ENCODE measurements at regions not wholly inside any gene's neighbourhood (a gene's known extent, or its start where the extent isn't known, plus 50 kb on each side); places are given as distances from the start of the nearest gene placed in this dataset.
"Not testable (repeated sequence)": the region's sequence is repeated elsewhere in the genome, so short reads cannot be mapped to it uniquely, and the experiment has no call there.

GRCh38 chr1:194787001-194787400 lies 1600.6 kb upstream of the B3GALT2 start:
- in situ Hi-C loops (cut with HindIII; ENCODE audit: low sequenced_read_pairs): no loop called here

GRCh38 chr1:194786027-194786426 lies 1599.6 kb upstream of the B3GALT2 start:
- in situ Hi-C loops (cut with HindIII; ENCODE audit: low sequenced_read_pairs): no loop called here

- in situ Hi-C loops (cut with HindIII; ENCODE audit: low sequenced_read_pairs): no loop called here
Observed at GRCh38 chr1:194776657-194777056, 1590.2 kb upstream of the B3GALT2 start.

GRCh38 chr1:194774535-194774934 lies 1588.1 kb upstream of the B3GALT2 start:
- in situ Hi-C loops (cut with HindIII; ENCODE audit: low sequenced_read_pairs): no loop called here

GRCh38 chr1:194755241-194755994 lies 1569.0 kb upstream of the B3GALT2 start:
- in situ Hi-C loops (cut with HindIII; ENCODE audit: low sequenced_read_pairs): no loop called here

GRCh38 chr1:194738843-194739242 lies 1552.4 kb upstream of the B3GALT2 start:
- in situ Hi-C loops (cut with HindIII; ENCODE audit: low sequenced_read_pairs): not testable (repeated sequence)

- in situ Hi-C loops (cut with HindIII; ENCODE audit: low sequenced_read_pairs): no loop called here
Observed at GRCh38 chr1:194734970-194735369, 1548.6 kb upstream of the B3GALT2 start.

- in situ Hi-C loops (cut with HindIII; ENCODE audit: low sequenced_read_pairs): no loop called here
Observed at GRCh38 chr1:194731025-194731424, 1544.6 kb upstream of the B3GALT2 start.

- in situ Hi-C loops (cut with HindIII; ENCODE audit: low sequenced_read_pairs): no loop called here
Observed at GRCh38 chr1:194730304-194730703, 1543.9 kb upstream of the B3GALT2 start.

- in situ Hi-C loops (cut with HindIII; ENCODE audit: low sequenced_read_pairs): no loop called here
Observed at GRCh38 chr1:194723067-194723466, 1536.7 kb upstream of the B3GALT2 start.

GRCh38 chr1:194717941-194718340 lies 1531.5 kb upstream of the B3GALT2 start:
- in situ Hi-C loops (cut with HindIII; ENCODE audit: low sequenced_read_pairs): no loop called here

- in situ Hi-C loops (cut with HindIII; ENCODE audit: low sequenced_read_pairs): no loop called here
Observed at GRCh38 chr1:194717334-194717733, 1530.9 kb upstream of the B3GALT2 start.

- in situ Hi-C loops (cut with HindIII; ENCODE audit: low sequenced_read_pairs): no loop called here
Observed at GRCh38 chr1:194710671-194711070, 1524.3 kb upstream of the B3GALT2 start.

- in situ Hi-C loops (cut with HindIII; ENCODE audit: low sequenced_read_pairs): no loop called here
Observed at GRCh38 chr1:194709439-194709838, 1523.0 kb upstream of the B3GALT2 start.

GRCh38 chr1:194707074-194707473 lies 1520.7 kb upstream of the B3GALT2 start:
- in situ Hi-C loops (cut with HindIII; ENCODE audit: low sequenced_read_pairs): no loop called here

GRCh38 chr1:194705123-194705854 lies 1518.9 kb upstream of the B3GALT2 start:
- in situ Hi-C loops (cut with HindIII; ENCODE audit: low sequenced_read_pairs): no loop called here

- in situ Hi-C loops (cut with HindIII; ENCODE audit: low sequenced_read_pairs): no loop called here
Observed at GRCh38 chr1:194698908-194699318, 1512.5 kb upstream of the B3GALT2 start.

- in situ Hi-C loops (cut with HindIII; ENCODE audit: low sequenced_read_pairs): no loop called here
Observed at GRCh38 chr1:194693244-194693643, 1506.8 kb upstream of the B3GALT2 start.

- in situ Hi-C loops (cut with HindIII; ENCODE audit: low sequenced_read_pairs): no loop called here
Observed at GRCh38 chr1:194684636-194685035, 1498.2 kb upstream of the B3GALT2 start.

GRCh38 chr1:194658090-194658439 lies 1471.7 kb upstream of the B3GALT2 start:
- in situ Hi-C loops (cut with HindIII; ENCODE audit: low sequenced_read_pairs): no loop called here

- in situ Hi-C loops (cut with HindIII; ENCODE audit: low sequenced_read_pairs): no loop called here
Observed at GRCh38 chr1:194654956-194655355, 1468.5 kb upstream of the B3GALT2 start.

- in situ Hi-C loops (cut with HindIII; ENCODE audit: low sequenced_read_pairs): no loop called here
Observed at GRCh38 chr1:194653385-194653784, 1467.0 kb upstream of the B3GALT2 start.

Measured in endothelial cell of hepatic sinusoid (primary cell).